Panc1 (cell line): ENCODE measurements at regions not wholly inside any gene's neighbourhood (a gene's known extent, or its start where the extent isn't known, plus 50 kb on each side); places are given as distances from the start of the nearest gene placed in this dataset.

ENCODE experiments used
- ATAC-seq: fragments of 200-7000 bp; cut with Tn5 transposase; 2 replicates; pipeline ENCODE4 v1.9.1; 2020; ENCODE audit warnings: mild to moderate bottlenecking, moderate library complexity
- BruUV-seq: library from RNA; stranded (reverse); fragments of 400-500 nt; replicated peaks from 2 replicates; lab custom pipeline; 2021; lab: Mats Ljungman, UMichigan
- CTCF ChIA-PET: fragments of 300-600 bp; sonication (Branson Sonifier 250); formaldehyde crosslinking; loops from one replicate; lab custom pipeline; 2022; ENCODE audit warnings: antibody characterized with exemption; lab: Charles Lee
- POLR2A ChIA-PET: fragments of 300-600 bp; sonication (Branson Sonifier 250); formaldehyde crosslinking; loops from one replicate; lab custom pipeline; 2022; ENCODE audit warnings: antibody characterized with exemption; lab: Charles Lee
- DNase-seq: peaks from one replicate; pipeline ENCODE4 v3.0.0-alpha.2; 2010; ENCODE audit warnings: low read depth, low spot score
- H3K27ac ChIP-seq: 2 replicates; pipeline ENCODE4 v1.5.1; 2011; ENCODE audit warnings: mild to moderate bottlenecking, low read length, inconsistent platforms
- H3K27me3 ChIP-seq: fragments of 200-500 bp; sonication (Bioruptor generic); 2 replicates; pipeline ENCODE4 v1.6.0; 2014; ENCODE audit warnings: low read length, inconsistent platforms; ENCODE audit not compliant: control insufficient read depth, insufficient read depth
- H3K36me3 ChIP-seq: fragments of 200-500 bp; sonication (Bioruptor generic); 2 replicates; pipeline ENCODE4 v1.5.1; 2014; ENCODE audit warnings: inconsistent platforms, mild to moderate bottlenecking, low read length, moderate library complexity; ENCODE audit not compliant: control insufficient read depth, insufficient read depth
- H3K4me1 ChIP-seq: 2 replicates; pipeline ENCODE4 v1.5.1; 2011; ENCODE audit warnings: inconsistent platforms, mild to moderate bottlenecking, low read length, moderate library complexity; ENCODE audit not compliant: control insufficient read depth, insufficient read depth
- H3K4me3 ChIP-seq, 2 experiments: 2 replicates each; pipeline ENCODE4 v1.5.1; 2011 to 2012; ENCODE audit warnings: low read depth in 2 of 2, low read length in 2 of 2, mild to moderate bottlenecking in 2 of 2, inconsistent platforms in 1 of 2, moderate library complexity in 1 of 2
- H3K9me3 ChIP-seq: fragments of 200-500 bp; sonication (Bioruptor generic); 2 replicates; pipeline ENCODE4 v1.5.1; 2014; ENCODE audit warnings: low read depth, mild to moderate bottlenecking, inconsistent platforms, low read length, moderate library complexity; ENCODE audit not compliant: control insufficient read depth, insufficient read depth
- POLR2AphosphoS5 ChIP-seq: IDR thresholded peaks from 2 replicates; pipeline ENCODE4 v1.6.1; 2012; ENCODE audit warnings: mild to moderate bottlenecking, low read depth, low read length, moderate library complexity
- SIN3A ChIP-seq: IDR thresholded peaks from 2 replicates; pipeline ENCODE4 v1.6.1; 2012; ENCODE audit warnings: low read depth, mild to moderate bottlenecking, low read length, moderate library complexity, borderline replicate concordance; ENCODE audit not compliant: insufficient read depth
- TCF7L2 ChIP-seq: IDR thresholded peaks from 2 replicates; pipeline ENCODE4 v1.6.1; 2011; ENCODE audit warnings: mild to moderate bottlenecking, low read depth, low read length, inconsistent platforms
- in situ Hi-C: cut with HindIII; loops from 2 replicates; pipeline ENCODE4 v1.10.0; 2016; ENCODE audit warnings: low sequenced_read_pairs, low pct_unique_long_range_greater_than_20kb
- intact Hi-C: fragments of 100-400 bp; cut with micrococcal nuclease; formaldehyde crosslinking; loops from one replicate; pipeline ENCODE4 v1.10.0; 2022; ENCODE audit not compliant: unreplicated experiment
- TF ChIP-seq, protein P1 (sequence below): fragments of 450-650 bp; IDR thresholded peaks from 2 replicates; pipeline ENCODE4 v1.5.1; 2017; ENCODE audit warnings: mild to moderate bottlenecking
- TF ChIP-seq, protein P2 (sequence below), 2 experiments: IDR thresholded peaks; 2 replicates each; pipeline ENCODE4 v1.6.1; 2011 to 2012; ENCODE audit warnings: low read depth in 2 of 2, control low read depth in 1 of 2, low read length in 1 of 2, mild to moderate bottlenecking in 1 of 2, moderate library complexity in 1 of 2; ENCODE audit not compliant: insufficient read depth in 1 of 2

DNA sequence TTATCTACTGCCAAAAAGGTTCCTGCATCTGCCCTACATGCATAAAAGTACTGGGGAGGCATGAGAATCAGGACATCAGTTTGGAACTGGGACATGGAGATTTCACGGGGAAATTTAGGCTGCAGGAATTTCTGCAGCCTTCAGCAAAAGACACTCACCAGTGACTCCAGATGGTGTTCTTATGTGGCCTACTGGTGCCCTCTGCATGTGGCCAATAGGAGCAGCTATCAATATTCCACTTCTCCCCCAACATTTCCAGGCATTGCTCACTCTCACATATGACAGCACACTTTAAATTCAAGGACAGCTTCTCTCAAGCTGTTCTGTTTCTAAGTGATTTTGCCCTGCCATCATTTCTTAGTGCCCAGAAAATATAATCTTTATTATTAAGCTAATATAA lies 570.5 kb upstream of the ARGLU1 start:
- BruUV-seq, result no TSS peak
- CTCF ChIA-PET, result no interaction called here

DNA sequence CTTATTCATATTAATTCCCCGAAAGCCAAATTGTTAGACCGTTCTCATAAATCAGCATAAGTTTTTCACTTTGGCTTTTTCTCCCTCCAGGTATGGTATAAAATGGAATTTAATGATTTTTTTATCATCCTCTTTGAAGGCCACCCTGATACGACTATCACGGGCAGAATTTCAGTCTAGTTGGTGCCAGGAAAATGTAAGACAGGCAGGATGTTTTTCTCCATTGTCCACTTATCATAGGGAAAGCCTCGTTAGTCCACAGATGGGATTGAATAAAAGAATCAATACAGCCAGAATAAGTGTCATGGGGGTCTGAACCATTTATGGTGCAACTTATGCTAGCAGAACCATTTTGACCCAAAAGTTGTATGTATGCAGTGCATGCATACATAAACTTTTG lies 566.0 kb upstream of the ARGLU1 start:
- in situ Hi-C loops, result no loop called here

More for the DNA sequence above, 570.5 kb upstream of the ARGLU1 start:
- DNase-seq (no peak), ATAC-seq (no peak)
- intact Hi-C loops (no loop called here), in situ Hi-C loops (no loop called here)
- Histone ChIP-seq H3K9me3 (no peaks in the 10 kb centered on the region), H3K27ac (no peak overlapping the region), H3K36me3 (no peaks in the 10 kb centered on the region), H3K4me3 (no peak overlapping the region), H3K4me1 (no peaks in the 10 kb centered on the region), H3K27me3 (no peaks in the 10 kb centered on the region)
- TF ChIP-seq, protein P1, sequence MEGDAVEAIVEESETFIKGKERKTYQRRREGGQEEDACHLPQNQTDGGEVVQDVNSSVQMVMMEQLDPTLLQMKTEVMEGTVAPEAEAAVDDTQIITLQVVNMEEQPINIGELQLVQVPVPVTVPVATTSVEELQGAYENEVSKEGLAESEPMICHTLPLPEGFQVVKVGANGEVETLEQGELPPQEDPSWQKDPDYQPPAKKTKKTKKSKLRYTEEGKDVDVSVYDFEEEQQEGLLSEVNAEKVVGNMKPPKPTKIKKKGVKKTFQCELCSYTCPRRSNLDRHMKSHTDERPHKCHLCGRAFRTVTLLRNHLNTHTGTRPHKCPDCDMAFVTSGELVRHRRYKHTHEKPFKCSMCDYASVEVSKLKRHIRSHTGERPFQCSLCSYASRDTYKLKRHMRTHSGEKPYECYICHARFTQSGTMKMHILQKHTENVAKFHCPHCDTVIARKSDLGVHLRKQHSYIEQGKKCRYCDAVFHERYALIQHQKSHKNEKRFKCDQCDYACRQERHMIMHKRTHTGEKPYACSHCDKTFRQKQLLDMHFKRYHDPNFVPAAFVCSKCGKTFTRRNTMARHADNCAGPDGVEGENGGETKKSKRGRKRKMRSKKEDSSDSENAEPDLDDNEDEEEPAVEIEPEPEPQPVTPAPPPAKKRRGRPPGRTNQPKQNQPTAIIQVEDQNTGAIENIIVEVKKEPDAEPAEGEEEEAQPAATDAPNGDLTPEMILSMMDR, result no peak
- TF ChIP-seq POLR2AphosphoS5 (no peak), TCF7L2 (no peak), SIN3A (no peak)
- TF ChIP-seq, protein P2, sequence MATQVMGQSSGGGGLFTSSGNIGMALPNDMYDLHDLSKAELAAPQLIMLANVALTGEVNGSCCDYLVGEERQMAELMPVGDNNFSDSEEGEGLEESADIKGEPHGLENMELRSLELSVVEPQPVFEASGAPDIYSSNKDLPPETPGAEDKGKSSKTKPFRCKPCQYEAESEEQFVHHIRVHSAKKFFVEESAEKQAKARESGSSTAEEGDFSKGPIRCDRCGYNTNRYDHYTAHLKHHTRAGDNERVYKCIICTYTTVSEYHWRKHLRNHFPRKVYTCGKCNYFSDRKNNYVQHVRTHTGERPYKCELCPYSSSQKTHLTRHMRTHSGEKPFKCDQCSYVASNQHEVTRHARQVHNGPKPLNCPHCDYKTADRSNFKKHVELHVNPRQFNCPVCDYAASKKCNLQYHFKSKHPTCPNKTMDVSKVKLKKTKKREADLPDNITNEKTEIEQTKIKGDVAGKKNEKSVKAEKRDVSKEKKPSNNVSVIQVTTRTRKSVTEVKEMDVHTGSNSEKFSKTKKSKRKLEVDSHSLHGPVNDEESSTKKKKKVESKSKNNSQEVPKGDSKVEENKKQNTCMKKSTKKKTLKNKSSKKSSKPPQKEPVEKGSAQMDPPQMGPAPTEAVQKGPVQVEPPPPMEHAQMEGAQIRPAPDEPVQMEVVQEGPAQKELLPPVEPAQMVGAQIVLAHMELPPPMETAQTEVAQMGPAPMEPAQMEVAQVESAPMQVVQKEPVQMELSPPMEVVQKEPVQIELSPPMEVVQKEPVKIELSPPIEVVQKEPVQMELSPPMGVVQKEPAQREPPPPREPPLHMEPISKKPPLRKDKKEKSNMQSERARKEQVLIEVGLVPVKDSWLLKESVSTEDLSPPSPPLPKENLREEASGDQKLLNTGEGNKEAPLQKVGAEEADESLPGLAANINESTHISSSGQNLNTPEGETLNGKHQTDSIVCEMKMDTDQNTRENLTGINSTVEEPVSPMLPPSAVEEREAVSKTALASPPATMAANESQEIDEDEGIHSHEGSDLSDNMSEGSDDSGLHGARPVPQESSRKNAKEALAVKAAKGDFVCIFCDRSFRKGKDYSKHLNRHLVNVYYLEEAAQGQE (IDR thresholded peaks at IDR 0.05; ENCODE audit: insufficient read depth in 1 of 2, low read depth in 2 of 2, low read length in 1 of 2), result no peak
- POLR2A ChIA-PET, result no interaction called here

More for the DNA sequence above, 566.0 kb upstream of the ARGLU1 start:
- DNase-seq (no peak), ATAC-seq (no peak)
- no peaks in the 10 kb centered on the region for H3K27me3 ChIP-seq
- no peaks in the 10 kb centered on the region for H3K9me3 ChIP-seq
- TF ChIP-seq SIN3A (no peak), TCF7L2 (no peak), POLR2AphosphoS5 (no peak)
- TF ChIP-seq, protein P1, result no peak
- TF ChIP-seq, protein P2 (IDR thresholded peaks at IDR 0.05; ENCODE audit: insufficient read depth in 1 of 2, low read depth in 2 of 2, low read length in 1 of 2), result no peak
- ChIA-PET POLR2A (no interaction called here), CTCF (no interaction called here)
- intact Hi-C loops, result no loop called here
- no peaks in the 10 kb centered on the region for H3K36me3 ChIP-seq
- H3K4me3 ChIP-seq, result no peak overlapping the region
- H3K4me1 ChIP-seq, result no peaks in the 10 kb centered on the region
- BruUV-seq, result no TSS peak
- no peak overlapping the region for H3K27ac ChIP-seq
